ENCODE measurements at regions not wholly inside any gene's neighbourhood (a gene's known extent, or its start where the extent isn't known, plus 50 kb on each side); places are given as distances from the start of the nearest gene placed in this dataset.
"Not testable (repeated sequence)": the region's sequence is repeated elsewhere in the genome, so short reads cannot be mapped to it uniquely, and the experiment has no call there.

DNA sequence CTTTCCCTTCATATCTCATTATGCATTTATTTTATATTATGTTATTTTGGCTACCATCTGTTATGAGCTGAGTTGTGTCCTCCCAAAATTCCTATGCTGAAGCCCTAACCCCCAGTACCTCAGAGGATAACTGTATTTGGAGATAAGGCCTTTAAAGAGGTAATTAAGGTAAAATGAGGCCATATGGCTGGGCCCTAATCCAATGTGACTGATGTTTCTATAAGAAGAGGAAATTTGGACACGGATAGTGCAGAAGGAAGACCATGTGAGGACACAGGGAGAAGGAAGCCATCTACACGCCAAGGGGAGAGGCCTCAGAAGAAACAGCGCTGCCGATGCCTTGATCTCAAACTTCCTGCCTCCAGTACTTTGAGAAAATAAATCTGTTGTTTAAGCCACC lies 557.7 kb upstream of the CDH5 start:
- DNase-seq (ENCODE audit: low read depth), result no peak
- H3K4me3 ChIP-seq (ENCODE audit: low read depth, low read length), result no peak overlapping the region
- TF ChIP-seq, protein P1, sequence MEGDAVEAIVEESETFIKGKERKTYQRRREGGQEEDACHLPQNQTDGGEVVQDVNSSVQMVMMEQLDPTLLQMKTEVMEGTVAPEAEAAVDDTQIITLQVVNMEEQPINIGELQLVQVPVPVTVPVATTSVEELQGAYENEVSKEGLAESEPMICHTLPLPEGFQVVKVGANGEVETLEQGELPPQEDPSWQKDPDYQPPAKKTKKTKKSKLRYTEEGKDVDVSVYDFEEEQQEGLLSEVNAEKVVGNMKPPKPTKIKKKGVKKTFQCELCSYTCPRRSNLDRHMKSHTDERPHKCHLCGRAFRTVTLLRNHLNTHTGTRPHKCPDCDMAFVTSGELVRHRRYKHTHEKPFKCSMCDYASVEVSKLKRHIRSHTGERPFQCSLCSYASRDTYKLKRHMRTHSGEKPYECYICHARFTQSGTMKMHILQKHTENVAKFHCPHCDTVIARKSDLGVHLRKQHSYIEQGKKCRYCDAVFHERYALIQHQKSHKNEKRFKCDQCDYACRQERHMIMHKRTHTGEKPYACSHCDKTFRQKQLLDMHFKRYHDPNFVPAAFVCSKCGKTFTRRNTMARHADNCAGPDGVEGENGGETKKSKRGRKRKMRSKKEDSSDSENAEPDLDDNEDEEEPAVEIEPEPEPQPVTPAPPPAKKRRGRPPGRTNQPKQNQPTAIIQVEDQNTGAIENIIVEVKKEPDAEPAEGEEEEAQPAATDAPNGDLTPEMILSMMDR (IDR thresholded peaks at IDR 0.05; ENCODE audit: insufficient read depth, low read depth, low read length, missing control alignments), result no peak

DNA sequence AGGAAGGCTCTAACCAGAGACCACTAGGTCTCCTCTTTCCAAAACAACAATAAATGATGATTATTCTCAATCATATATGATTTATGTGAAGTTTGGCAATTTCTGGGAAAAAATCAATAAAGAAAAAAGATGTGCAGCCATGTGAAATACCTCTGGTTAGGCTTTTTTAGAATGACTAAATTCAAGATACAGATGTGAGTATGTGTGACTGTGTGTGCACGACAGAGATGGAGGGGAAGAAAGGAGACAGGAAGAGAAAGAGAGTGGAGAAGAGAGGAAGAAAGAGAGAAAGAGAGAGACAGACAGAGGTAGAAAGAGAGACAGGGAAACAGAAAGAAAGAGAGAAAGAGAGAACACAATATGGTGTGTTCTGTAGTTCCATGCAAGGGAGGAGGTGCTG lies 558.6 kb upstream of the CDH5 start:
- TF ChIP-seq, protein P1 (IDR thresholded peaks at IDR 0.05; ENCODE audit: insufficient read depth, low read depth, low read length, missing control alignments), result no peak
- peak; percentile 2 for DNase-seq (ENCODE audit: low read depth)
- H3K4me3 ChIP-seq (ENCODE audit: low read depth, low read length), result no peak overlapping the region

DNA sequence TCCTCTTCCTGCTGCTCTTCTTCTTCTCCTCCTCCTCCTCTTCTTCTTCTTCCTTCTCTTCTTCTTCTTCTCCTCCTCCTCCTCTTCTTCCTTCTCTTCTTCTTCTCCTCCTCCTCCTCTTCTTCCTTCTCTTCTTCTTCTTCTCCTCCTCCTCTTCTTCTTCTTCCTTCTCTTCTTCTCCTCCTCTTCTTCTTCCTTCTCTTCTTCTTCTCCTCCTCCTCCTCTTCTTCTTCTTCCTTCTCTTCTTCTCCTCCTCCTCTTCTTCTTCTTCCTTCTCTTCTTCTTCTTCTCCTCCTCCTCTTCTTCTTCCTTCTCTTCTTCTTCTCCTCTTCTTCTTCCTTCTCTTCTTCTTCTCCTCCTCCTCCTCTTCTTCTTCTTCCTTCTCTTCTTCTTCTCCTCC lies 560.8 kb upstream of the CDH5 start:
- not testable (repeated sequence) for H3K4me3 ChIP-seq (ENCODE audit: low read depth, low read length); DNase-seq (ENCODE audit: low read depth)

DNA sequence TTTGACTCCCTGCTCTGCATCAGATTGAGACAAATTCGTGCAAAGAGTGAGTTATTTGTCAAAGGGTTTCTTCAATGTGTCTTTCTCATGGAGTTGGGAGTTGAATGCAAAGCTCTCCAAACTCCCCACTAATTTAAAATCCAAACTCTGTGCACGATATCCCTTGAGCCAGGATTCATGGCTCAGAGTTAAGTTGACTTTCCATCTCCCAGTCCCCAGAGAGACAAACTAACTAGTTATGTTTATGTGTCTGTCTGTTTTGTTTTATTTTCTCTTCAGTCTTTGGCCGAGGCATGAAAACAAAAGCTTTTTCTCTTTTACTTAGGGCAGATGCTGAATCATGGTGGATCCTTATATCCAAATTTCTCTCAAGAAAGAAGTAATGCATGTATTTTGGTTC lies 570.0 kb upstream of the CDH5 start:
- no peak for DNase-seq (ENCODE audit: low read depth)
- H3K4me3 ChIP-seq (ENCODE audit: low read depth, low read length), result no peak overlapping the region
- TF ChIP-seq, protein P1 (IDR thresholded peaks at IDR 0.05; ENCODE audit: insufficient read depth, low read depth, low read length, missing control alignments), result no peak

DNA sequence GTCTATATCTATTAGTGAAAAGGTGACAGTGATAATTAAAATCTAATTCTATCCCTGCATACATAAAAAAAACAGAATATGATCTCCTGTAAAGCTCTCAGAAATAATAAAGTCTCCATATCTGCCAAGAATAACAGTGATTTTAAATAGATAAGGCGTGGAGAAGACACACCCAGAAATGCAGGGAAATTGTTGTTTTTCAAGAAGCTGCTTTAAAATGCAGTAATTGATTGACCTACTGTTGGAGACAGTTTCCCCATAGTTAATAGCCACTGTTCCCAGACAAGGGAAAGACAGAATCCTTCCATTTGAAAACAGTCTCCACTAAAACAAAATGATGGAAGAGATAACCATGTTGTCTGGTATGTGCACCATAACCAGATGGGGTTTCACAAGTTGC lies 571.5 kb upstream of the CDH5 start:
- no peak overlapping the region for H3K4me3 ChIP-seq (ENCODE audit: low read depth, low read length)
- no peak for DNase-seq (ENCODE audit: low read depth)
- TF ChIP-seq, protein P1 (IDR thresholded peaks at IDR 0.05; ENCODE audit: insufficient read depth, low read depth, low read length, missing control alignments), result no peak

DNA sequence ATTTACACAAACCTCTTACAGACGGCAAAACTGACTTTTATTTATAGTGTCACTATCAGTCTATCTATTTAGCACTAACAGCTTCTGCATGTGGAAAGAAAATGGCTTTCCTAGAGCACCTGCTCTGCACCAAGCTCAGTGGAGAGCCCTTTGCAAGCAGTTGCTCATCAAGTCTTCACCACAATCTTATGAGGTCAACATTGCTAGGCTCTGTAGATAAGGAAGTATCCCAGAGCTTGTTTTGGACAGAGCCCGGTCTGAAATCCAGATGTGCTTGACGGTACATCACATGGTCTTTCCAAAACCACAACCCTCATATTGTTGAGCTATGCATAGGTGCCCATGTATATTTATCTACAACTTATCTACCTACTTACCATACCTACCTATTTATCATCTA lies 572.7 kb upstream of the CDH5 start:
- TF ChIP-seq, protein P1 (IDR thresholded peaks at IDR 0.05; ENCODE audit: insufficient read depth, low read depth, low read length, missing control alignments), result no peak
- no peak overlapping the region for H3K4me3 ChIP-seq (ENCODE audit: low read depth, low read length)
- DNase-seq (ENCODE audit: low read depth), result no peak

DNA sequence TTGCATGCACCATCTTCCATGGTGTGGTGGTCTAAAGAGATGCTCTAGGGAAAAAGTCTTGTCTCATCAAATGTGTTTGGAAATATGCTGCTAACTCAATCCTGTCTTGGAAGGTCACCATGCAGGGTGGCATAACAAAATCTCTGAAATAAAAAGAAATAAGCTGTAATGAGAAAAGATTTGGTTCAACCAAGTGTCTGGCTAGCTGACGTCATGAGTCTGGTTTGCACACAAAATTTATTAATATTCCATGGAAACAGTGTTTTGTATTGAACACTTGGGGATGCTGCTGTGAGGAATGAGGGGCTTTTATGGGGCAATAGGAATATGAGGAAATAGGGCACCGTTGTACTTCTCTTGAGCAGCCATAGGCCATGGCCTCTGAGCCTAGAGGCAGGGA lies 575.7 kb upstream of the CDH5 start:
- no peak overlapping the region for H3K4me3 ChIP-seq (ENCODE audit: low read depth, low read length)
- no peak for DNase-seq (ENCODE audit: low read depth)
- TF ChIP-seq, protein P1 (IDR thresholded peaks at IDR 0.05; ENCODE audit: insufficient read depth, low read depth, low read length, missing control alignments), result no peak
